Thyroid gland (tissue), 4 donors: ENCODE measurements at regions not wholly inside any gene's neighbourhood (a gene's known extent, or its start where the extent isn't known, plus 50 kb on each side); places are given as distances from the start of the nearest gene placed in this dataset.

Source experiments
- DNase-seq, 2 donors: peaks; one replicate each; pipeline ENCODE4 v3.0.0-alpha.2; 2019
- H3K27ac ChIP-seq, 3 donors: fragments of 200-600 bp; sonication (generic); 1 replicate in 2 of 3; 2 replicates in 1 of 3; pipeline ENCODE4 v1.5.1; 2016 to 2019; ENCODE audit warnings: mild to moderate bottlenecking in 1 of 3, moderate library complexity in 1 of 3
- H3K27me3 ChIP-seq: fragments of 200-600 bp; sonication (generic); one replicate; pipeline ENCODE4 v1.5.1; 2019
- H3K36me3 ChIP-seq, 2 donors: fragments of 200-600 bp; sonication (generic); one replicate each; pipeline ENCODE4 v1.5.1; 2016 to 2019
- H3K4me1 ChIP-seq, 2 donors: fragments of 200-600 bp; sonication (generic); one replicate each; pipeline ENCODE4 v1.5.1; 2017 to 2019
- H3K4me3 ChIP-seq, 3 donors: fragments of 200-600 bp; sonication (generic); replicated peaks in 1 of 3; 1 replicate in 2 of 3; 2 replicates in 1 of 3; pipeline ENCODE4 v1.5.1; 2016; ENCODE audit warnings: mild to moderate bottlenecking in 1 of 3
- H3K9me3 ChIP-seq: fragments of 200-600 bp; sonication (generic); one replicate; pipeline ENCODE4 v1.5.1; 2017
- CTCF ChIP-seq, 6 experiments: fragments of 200-600 bp in 3 of 6; fragments of 450-650 bp in 3 of 6; sonication (generic) in 3 of 6; IDR thresholded peaks; one replicate each; pipeline ENCODE4 v1.5.1; 2016 to 2019; ENCODE audit warnings: antibody characterized with exemption in 6 of 6, mild to moderate bottlenecking in 2 of 6, inconsistent platforms in 1 of 6, moderate library complexity in 1 of 6
- POLR2A ChIP-seq, 2 donors: fragments of 450-650 bp; IDR thresholded peaks; one replicate each; pipeline ENCODE4 v1.6.1; 2017; ENCODE audit warnings: antibody characterized with exemption in 2 of 2, mild to moderate bottlenecking in 2 of 2, moderate library complexity in 1 of 2
- WGBS, 2 donors: methylation state at CpG; one replicate each; pipeline ENCODE4 v1.1.5; 2017; 5-methylcytosine and 5-hydroxymethylcytosine counted together
- intact Hi-C: fragments of 100-400 bp; cut with DNase I; formaldehyde crosslinking; loops from one replicate; pipeline ENCODE4 v1.15.1; 2023

- no peak for TF ChIP-seq CTCF (IDR thresholded peaks at IDR 0.05)
- no peak for TF ChIP-seq POLR2A (IDR thresholded peaks at IDR 0.05)
- H3K4me1 ChIP-seq, result no peaks in the 10 kb centered on the region
- no peak overlapping the region for H3K27ac ChIP-seq
- no peaks in the 10 kb centered on the region for H3K9me3 ChIP-seq
- no peaks in the 10 kb centered on the region for H3K36me3 ChIP-seq
- H3K4me3 ChIP-seq, result no peak overlapping the region
- no peaks in the 10 kb centered on the region for H3K27me3 ChIP-seq
- intact Hi-C loops, result no loop called here
- DNase-seq, result no peak
- 82 to 86% methylated on average over 5 of the region's 5 CpGs for WGBS, 2 donors
These were observed 172.3 kb upstream of the ANKRD28 start for GRCh38 chr3:15969874-15970640.

- H3K36me3 ChIP-seq, result no peaks in the 10 kb centered on the region
- no peak overlapping the region for H3K27ac ChIP-seq
- 93 to 95% methylated on average over 8 of the region's 8 CpGs for WGBS, 2 donors
- H3K9me3 ChIP-seq, result no peaks in the 10 kb centered on the region
- no peaks in the 10 kb centered on the region for H3K27me3 ChIP-seq
- intact Hi-C loops, result no loop called here
- TF ChIP-seq POLR2A (IDR thresholded peaks at IDR 0.05), result no peak
- no peak for TF ChIP-seq CTCF (IDR thresholded peaks at IDR 0.05)
- no peak for DNase-seq
- no peak overlapping the region for H3K4me3 ChIP-seq
- H3K4me1 ChIP-seq, result peaks cover 0 to 7% of the 10 kb centered on the region in 2 donors
These were observed 175.6 kb upstream of the ANKRD28 start for GRCh38 chr3:15973414-15973813.

- Histone ChIP-seq H3K27ac (no peak overlapping the region), H3K4me1 (peaks cover 0 to 7% of the 10 kb centered on the region in 2 donors), H3K36me3 (no peaks in the 10 kb centered on the region), H3K9me3 (no peaks in the 10 kb centered on the region), H3K4me3 (no peak overlapping the region), H3K27me3 (no peaks in the 10 kb centered on the region)
- TF ChIP-seq CTCF (IDR thresholded peaks at IDR 0.05) (no peak), POLR2A (IDR thresholded peaks at IDR 0.05) (no peak)
- DNase-seq, result no peak
- WGBS, 2 donors, result 80 to 88% methylated on average over 1 of the region's 1 CpG
- intact Hi-C loops, result no loop called here
These were observed 176.2 kb upstream of the ANKRD28 start for GRCh38 chr3:15973940-15974339.

GRCh38 chr3:15974647-15975046 is 176.9 kb upstream of the ANKRD28 start:
- H3K4me3 ChIP-seq, result no peak overlapping the region
- no peaks in the 10 kb centered on the region for H3K27me3 ChIP-seq
- DNase-seq, result no peak
- intact Hi-C loops, result no loop called here
- H3K36me3 ChIP-seq, result no peaks in the 10 kb centered on the region
- WGBS, 2 donors, result 20 to 30% methylated on average over 6 of the region's 6 CpGs
- TF ChIP-seq POLR2A (IDR thresholded peaks at IDR 0.05) (no peak), CTCF (IDR thresholded peaks at IDR 0.05) (no peak)
- H3K4me1 ChIP-seq, result peaks cover 0 to 7% of the 10 kb centered on the region in 2 donors
- no peaks in the 10 kb centered on the region for H3K9me3 ChIP-seq
- no peak overlapping the region for H3K27ac ChIP-seq

GRCh38 chr3:15976524-15976923 is 178.7 kb upstream of the ANKRD28 start:
- Histone ChIP-seq H3K4me3 (no peak overlapping the region), H3K27me3 (no peaks in the 10 kb centered on the region), H3K4me1 (peaks cover 0 to 7% of the 10 kb centered on the region in 2 donors), H3K36me3 (no peaks in the 10 kb centered on the region), H3K27ac (no peak overlapping the region), H3K9me3 (no peaks in the 10 kb centered on the region)
- whole genome bisulfite sequencing, 2 donors, result 24 to 55% methylated on average over 2 of the region's 2 CpGs
- DNase-seq, result no peak
- TF ChIP-seq POLR2A (IDR thresholded peaks at IDR 0.05) (no peak), CTCF (IDR thresholded peaks at IDR 0.05) (no peak)
- intact Hi-C loops, result no loop called here
